Body of pancreas (tissue), 4 donors: ENCODE measurements at regions not wholly inside any gene's neighbourhood (a gene's known extent, or its start where the extent isn't known, plus 50 kb on each side); places are given as distances from the start of the nearest gene placed in this dataset.

Experiments used
- CTCF ChIP-seq, 7 experiments: fragments of 450-650 bp in 4 of 7; fragments of 200-600 bp in 3 of 7; sonication (generic) in 3 of 7; IDR thresholded peaks; one replicate each; pipeline ENCODE4 v1.5.1; 2016 to 2019; ENCODE audit warnings: antibody characterized with exemption in 7 of 7
- POLR2A ChIP-seq, 3 donors: fragments of 450-650 bp; IDR thresholded peaks; one replicate each; pipeline ENCODE4 v1.6.1; 2016; ENCODE audit warnings: antibody characterized with exemption in 3 of 3, mild to moderate bottlenecking in 2 of 3

DNA sequence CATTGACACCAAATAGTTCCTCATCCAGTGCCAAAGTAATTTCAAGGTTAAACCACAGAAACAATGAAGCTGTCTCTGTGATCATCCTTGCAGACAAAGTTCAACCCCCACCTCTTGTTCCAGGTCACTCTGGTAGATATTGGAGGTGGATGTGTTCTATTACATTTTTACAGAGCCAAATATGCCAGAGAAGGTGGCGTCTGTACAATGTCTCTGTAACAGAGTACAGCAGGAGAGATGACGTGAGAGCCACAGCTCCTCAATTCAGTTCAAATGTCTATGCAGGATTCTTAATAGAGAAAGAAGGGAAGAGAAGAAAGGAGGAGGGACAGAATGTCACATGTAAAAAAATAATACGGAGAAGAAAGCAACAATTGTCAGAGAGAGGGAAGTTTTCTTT, 268.3 kb upstream of the OR4E1 start:
- no peak for TF ChIP-seq CTCF (IDR thresholded peaks at IDR 0.05)
- no peak for TF ChIP-seq POLR2A (IDR thresholded peaks at IDR 0.05)
